Femur (tissue), 1 donor: ENCODE measurements at regions not wholly inside any gene's neighbourhood (a gene's known extent, or its start where the extent isn't known, plus 50 kb on each side); places are given as distances from the start of the nearest gene placed in this dataset.
"Not testable (repeated sequence)": the region's sequence is repeated elsewhere in the genome, so short reads cannot be mapped to it uniquely, and the experiment has no call there.

ENCODE experiments used
- DNase-seq: peaks from one replicate; pipeline ENCODE4 v3.0.0-alpha.2; 2017

GRCh38 chr2:105691947-105692390 lies 52.7 kb upstream of the NCK2 start:
- DNase-seq = no peak

- no peak for DNase-seq
Measured at GRCh38 chr2:105690566-105690965, 54.1 kb upstream of the NCK2 start.

GRCh38 chr2:105689484-105689883 lies 55.2 kb upstream of the NCK2 start:
- no peak for DNase-seq

- DNase-seq = no peak
Measured at GRCh38 chr2:105688946-105689345, 55.8 kb upstream of the NCK2 start.

- DNase-seq = no peak
Measured at GRCh38 chr2:105686588-105686987, 58.1 kb upstream of the NCK2 start.

GRCh38 chr2:105683011-105683492 lies 61.7 kb upstream of the NCK2 start:
- DNase-seq = no peak

- no peak for DNase-seq
Measured at GRCh38 chr2:105682401-105682800, 62.3 kb upstream of the NCK2 start.

GRCh38 chr2:105681927-105682326 lies 62.8 kb upstream of the NCK2 start:
- DNase-seq = no peak

- no peak for DNase-seq
Measured at GRCh38 chr2:105680357-105680756, 64.4 kb upstream of the NCK2 start.

- no peak for DNase-seq
Measured at GRCh38 chr2:105678346-105678745, 66.4 kb upstream of the NCK2 start.

GRCh38 chr2:105677901-105678300 lies 66.8 kb upstream of the NCK2 start:
- DNase-seq = no peak

- no peak for DNase-seq
Measured at GRCh38 chr2:105675841-105676240, 68.9 kb upstream of the NCK2 start.

- DNase-seq = no peak
Measured at GRCh38 chr2:105674859-105675541, 69.7 kb upstream of the NCK2 start.

- DNase-seq = no peak
Measured at GRCh38 chr2:105674401-105674800, 70.3 kb upstream of the NCK2 start.

- DNase-seq = no peak
Measured at GRCh38 chr2:105671156-105671555, 73.6 kb upstream of the NCK2 start.

GRCh38 chr2:105669384-105669891 lies 75.3 kb upstream of the NCK2 start:
- DNase-seq = no peak

- no peak for DNase-seq
Measured at GRCh38 chr2:105665480-105665879, 79.2 kb upstream of the NCK2 start.

GRCh38 chr2:105660489-105660888 lies 84.2 kb upstream of the NCK2 start:
- no peak for DNase-seq

- DNase-seq = not testable (repeated sequence)
Measured at GRCh38 chr2:105655723-105656606, 88.7 kb upstream of the NCK2 start.

GRCh38 chr2:105655244-105655643 lies 89.5 kb upstream of the NCK2 start:
- DNase-seq = no peak

- DNase-seq = no peak
Measured at GRCh38 chr2:105654474-105655004, 90.2 kb upstream of the NCK2 start.

- DNase-seq = no peak
Measured at GRCh38 chr2:105653302-105653701, 91.4 kb upstream of the NCK2 start.

- no peak for DNase-seq
Measured at GRCh38 chr2:105652014-105652796, 92.5 kb upstream of the NCK2 start.
